AG09309 (cell line): ENCODE measurements at regions not wholly inside any gene's neighbourhood (a gene's known extent, or its start where the extent isn't known, plus 50 kb on each side); places are given as distances from the start of the nearest gene placed in this dataset.

Experiments
- DNase-seq: peaks from one replicate; pipeline ENCODE4 v3.0.0-alpha.2; 2010; ENCODE audit warnings: low read depth
- H3K4me3 ChIP-seq: 2 replicates; pipeline ENCODE4 v1.5.1; 2011; ENCODE audit warnings: mild to moderate bottlenecking, low read depth, low read length, moderate library complexity; ENCODE audit not compliant: control insufficient read depth
- TF ChIP-seq, protein P1 (sequence below): IDR thresholded peaks from 2 replicates; pipeline ENCODE4 v1.5.1; 2011; ENCODE audit warnings: mild to moderate bottlenecking, low read depth, low read length, inconsistent platforms; ENCODE audit not compliant: insufficient read depth, control insufficient read depth; ENCODE audit errors: missing control alignments

GRCh38 chr6:168895102-168895812 is 358.4 kb downstream of the THBS2 start:
- DNase-seq = no peak
- TF ChIP-seq, protein P1, sequence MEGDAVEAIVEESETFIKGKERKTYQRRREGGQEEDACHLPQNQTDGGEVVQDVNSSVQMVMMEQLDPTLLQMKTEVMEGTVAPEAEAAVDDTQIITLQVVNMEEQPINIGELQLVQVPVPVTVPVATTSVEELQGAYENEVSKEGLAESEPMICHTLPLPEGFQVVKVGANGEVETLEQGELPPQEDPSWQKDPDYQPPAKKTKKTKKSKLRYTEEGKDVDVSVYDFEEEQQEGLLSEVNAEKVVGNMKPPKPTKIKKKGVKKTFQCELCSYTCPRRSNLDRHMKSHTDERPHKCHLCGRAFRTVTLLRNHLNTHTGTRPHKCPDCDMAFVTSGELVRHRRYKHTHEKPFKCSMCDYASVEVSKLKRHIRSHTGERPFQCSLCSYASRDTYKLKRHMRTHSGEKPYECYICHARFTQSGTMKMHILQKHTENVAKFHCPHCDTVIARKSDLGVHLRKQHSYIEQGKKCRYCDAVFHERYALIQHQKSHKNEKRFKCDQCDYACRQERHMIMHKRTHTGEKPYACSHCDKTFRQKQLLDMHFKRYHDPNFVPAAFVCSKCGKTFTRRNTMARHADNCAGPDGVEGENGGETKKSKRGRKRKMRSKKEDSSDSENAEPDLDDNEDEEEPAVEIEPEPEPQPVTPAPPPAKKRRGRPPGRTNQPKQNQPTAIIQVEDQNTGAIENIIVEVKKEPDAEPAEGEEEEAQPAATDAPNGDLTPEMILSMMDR = peak; percentile 94
- H3K4me3 ChIP-seq = no peak overlapping the region

- no peak for DNase-seq
- TF ChIP-seq, protein P1 = no peak
- H3K4me3 ChIP-seq = no peak overlapping the region
Measured at GRCh38 chr6:168892031-168892430, 361.6 kb downstream of the THBS2 start.

DNA sequence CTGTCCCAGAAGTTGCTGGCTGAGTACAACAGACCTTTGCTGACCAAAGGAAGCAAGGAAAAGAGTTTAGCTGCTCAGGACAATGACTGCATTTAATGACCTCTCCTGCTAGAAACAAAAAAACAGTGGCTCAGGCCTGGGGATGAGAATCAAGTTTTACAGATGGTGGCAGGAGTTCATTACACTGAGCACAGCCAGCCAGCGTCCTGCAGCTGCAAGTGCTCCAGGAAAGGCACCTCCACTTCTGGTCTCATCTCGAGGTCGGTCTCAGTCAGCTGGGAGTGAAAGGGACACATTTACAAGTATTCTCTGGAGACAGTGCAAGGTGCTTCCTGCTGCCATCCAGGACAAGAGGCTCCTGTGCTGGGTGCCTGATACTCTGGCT is 362.7 kb downstream of the THBS2 start:
- TF ChIP-seq, protein P1 = no peak
- DNase-seq = no peak
- no peak overlapping the region for H3K4me3 ChIP-seq

DNA sequence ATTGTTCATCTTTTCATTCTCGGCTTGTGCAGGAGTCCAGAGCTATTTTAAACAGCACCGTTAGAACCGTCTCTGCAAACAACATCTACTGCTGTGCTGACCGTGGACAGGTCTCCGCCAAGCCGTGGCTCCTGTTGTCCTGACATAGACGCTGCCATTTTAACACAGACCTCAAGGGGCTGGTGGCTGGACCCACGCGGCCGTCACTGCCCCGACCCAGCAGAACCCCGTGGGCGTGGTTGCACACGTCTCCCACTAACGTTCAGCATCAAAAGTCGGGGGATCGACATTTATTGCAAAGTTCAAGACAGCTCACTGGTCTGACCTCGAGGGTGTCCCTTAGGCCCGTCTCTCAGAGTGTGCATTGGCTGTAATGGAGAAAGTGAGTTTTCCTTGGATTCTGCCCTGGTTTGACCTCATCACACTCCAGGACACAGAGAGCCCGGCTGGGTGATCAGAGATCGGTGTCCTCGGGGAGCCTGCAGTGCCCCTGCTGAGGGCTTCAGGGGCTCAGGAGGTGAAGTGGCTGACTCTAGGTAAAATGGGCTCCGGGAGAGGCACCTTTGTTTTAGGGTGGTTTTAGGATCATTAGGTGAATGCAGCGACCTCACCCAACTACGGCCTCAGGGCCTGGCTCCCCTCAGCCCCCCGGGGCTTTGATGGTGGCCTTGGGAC is 363.2 kb downstream of the THBS2 start:
- DNase-seq = no peak
- TF ChIP-seq, protein P1 = no peak
- H3K4me3 ChIP-seq = no peak overlapping the region

DNA sequence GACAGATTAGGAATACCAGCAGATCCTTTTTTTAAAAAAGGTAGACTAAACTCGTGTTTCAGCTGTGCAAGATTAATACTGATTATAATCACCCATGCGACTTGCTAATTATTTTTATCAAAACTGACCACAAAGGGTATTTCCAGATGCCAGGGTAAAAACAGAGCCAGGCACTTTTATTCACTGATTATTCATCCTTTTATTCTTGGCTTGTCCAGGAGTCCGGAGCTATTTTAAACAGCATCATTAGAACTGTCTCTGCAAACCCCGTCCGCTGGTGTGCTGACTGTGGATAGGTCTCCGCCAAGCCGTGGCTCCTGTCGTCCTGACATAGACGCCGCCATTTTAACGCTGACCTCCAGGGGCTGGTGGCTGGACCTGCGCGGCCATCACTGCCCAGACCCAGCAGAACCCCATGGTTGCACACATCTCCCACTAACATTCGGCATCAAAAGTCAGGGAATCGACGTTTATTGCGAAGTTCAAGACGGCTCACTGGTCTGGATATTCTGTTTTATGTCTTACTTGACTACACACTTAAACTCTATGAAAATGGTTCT is 364.8 kb downstream of the THBS2 start:
- TF ChIP-seq, protein P1 = no peak
- no peak for DNase-seq
- H3K4me3 ChIP-seq = no peak overlapping the region

DNA sequence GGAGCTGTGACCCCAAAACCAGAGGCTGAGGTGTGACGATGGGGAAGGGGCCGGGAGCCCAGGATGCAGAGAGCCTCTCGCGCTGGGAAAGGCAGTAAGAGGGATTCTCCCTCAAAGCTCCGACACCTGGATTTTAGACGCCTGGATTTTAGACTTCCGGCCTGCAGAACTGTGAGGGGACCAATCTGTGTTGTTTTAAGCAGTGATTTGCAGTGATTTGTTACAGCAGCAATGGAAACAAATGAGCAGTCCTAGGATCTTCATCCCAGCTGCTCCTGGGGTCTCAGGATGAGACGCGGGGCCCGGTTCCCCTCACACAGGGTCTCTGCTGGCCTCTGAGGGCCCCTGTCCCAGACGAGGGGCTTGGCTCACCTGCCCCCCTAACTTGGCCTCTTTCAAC is 365.5 kb downstream of the THBS2 start:
- no peak overlapping the region for H3K4me3 ChIP-seq
- no peak for DNase-seq
- TF ChIP-seq, protein P1 = no peak

DNA sequence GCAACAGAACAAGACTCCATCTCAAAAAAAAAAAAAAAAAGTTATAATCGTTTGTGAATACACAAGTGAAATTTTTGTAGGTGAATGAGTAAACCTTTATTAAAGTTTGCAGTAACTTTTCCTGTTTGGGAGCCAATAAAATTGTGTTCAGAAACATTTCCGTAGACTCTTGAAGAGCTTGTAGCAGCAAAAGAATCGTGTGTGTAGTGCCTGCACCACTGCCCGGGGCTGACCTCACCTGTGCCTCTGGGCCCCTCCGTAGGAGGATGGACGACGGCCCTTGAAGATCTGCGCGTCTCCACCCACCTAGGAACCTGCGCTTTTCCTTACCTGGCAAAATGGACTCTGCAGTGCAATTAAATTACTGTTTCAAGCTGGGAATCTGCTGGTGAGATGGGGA is 366.0 kb downstream of the THBS2 start:
- TF ChIP-seq, protein P1 = no peak
- H3K4me3 ChIP-seq = no peak overlapping the region
- DNase-seq = no peak
